Fibroblast of skin of scalp (primary cell): ENCODE measurements at regions not wholly inside any gene's neighbourhood (a gene's known extent, or its start where the extent isn't known, plus 50 kb on each side); places are given as distances from the start of the nearest gene placed in this dataset.
"Not testable (repeated sequence)": the region's sequence is repeated elsewhere in the genome, so short reads cannot be mapped to it uniquely, and the experiment has no call there.

Experiments
- DNase-seq: peaks from one replicate; pipeline ENCODE4 v3.0.0-alpha.2; 2013

DNA sequence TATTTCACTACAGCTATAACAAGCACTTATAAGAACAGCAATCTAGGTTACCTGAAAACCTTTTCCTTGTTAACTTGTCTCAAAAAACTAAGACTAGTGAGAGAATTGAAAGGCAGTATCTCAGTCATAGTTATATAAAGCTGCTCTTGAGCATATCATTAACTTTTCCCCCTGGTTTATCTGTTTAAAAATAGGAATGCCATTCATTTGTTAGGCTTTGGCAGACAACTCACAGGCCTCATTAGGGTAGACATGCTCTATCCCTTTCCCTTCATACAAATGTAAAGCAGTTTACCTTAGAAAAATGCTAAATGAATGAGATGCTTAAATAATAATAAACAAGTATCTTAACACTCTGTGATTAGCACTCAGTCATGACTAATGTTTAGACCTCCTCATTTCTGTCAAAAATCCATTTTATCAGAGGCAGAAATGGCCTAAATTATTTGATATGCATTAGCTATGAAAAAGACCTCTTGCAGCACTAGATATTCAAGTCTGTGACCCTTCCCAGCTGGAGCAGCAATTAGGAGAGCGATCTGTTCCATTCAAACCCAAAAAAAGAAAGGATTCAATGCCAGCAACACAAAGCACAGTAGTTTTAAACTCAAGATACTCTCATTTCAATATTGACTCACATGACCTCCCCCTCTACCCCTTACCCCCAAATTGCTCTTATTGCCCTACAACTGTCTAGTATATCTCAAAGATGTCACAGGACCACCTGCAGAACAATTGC lies 1578.8 kb upstream of the WWC1 start:
- DNase-seq: no peak

- DNase-seq: no peak
Observed at GRCh38 chr5:166713295-166713694, 1578.2 kb upstream of the WWC1 start.

- no peak for DNase-seq
Observed at GRCh38 chr5:166716856-166717492, 1574.5 kb upstream of the WWC1 start.

DNA sequence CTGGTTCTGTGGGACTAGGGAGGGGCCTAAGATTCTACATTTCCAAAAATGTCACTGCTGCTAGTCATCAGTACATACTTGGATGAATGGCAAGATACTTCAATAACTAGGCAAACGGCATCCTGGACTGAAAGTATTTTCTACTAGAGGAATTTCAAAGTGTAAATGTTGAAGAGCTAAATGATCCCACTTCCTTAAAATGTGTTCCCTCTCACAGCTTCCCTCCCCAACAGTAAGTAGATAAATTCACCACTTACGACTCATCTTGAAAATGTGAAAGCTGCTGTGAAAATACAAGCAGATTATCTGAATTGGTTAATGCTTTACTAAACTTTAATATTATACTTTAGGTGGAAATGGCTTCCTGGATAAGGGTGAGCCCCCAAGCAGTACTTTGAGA lies 1571.5 kb upstream of the WWC1 start:
- peak; percentile 68 for DNase-seq

DNA sequence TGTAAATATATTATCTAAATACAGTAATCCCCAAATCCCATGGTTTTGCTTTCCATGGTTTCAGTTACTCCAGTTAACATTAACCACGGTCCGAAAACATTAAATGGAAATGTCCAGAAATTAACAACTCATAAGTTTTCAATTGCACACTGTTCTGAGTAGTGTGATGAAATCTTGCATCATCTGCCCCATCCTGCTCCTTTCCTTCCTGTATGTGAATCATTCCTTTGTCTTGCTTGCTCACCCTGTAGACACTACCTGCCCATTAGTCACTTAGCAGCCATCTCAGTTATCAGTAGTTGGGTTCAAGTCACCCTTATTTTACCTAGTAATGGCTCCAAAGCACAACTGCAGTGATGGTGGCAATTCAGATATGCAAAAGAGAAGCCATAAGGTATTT lies 1568.5 kb upstream of the WWC1 start:
- DNase-seq: peak; percentile 69

- DNase-seq: no peak
Observed at GRCh38 chr5:166724284-166724683, 1567.2 kb upstream of the WWC1 start.

DNA sequence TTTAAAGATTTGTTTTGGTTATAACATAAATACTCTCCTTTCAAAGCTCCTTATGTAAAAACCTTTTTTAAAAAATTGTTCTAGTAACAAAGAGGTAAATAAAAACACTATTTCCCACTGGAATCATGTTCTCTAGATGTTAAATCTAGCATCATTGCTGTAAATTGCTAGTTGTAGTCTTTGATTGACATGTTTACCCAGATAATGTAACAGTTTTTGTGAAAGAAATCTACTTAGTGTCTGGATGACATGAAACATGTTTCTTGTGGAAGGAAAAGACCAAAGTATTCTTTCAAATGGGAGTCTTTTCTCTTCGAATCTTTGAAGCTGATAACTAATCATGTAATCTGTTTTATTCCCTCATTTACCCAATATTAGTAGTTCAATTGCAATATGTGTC lies 1565.9 kb upstream of the WWC1 start:
- DNase-seq: no peak

GRCh38 chr5:166726406-166726805 lies 1565.0 kb upstream of the WWC1 start:
- DNase-seq: no peak

DNA sequence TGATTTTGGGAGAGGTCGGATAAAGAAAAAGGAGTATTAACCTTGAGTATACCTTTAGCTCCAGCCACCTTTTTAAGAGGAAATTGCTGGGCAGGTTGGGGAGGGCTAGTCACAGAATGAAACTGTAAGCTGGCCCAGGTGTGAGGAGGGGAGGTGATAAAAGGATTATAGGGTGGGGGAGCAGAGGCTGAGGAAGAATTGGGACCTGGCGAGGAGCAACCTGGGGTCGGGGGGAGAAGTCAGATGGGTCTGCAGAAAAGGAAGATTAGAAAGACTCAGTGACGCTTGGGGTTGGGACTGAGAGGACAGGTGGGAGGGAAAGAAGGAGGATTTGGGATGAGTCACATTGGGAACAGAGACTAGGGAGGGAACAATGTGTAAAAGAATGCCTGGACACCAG lies 1548.5 kb upstream of the WWC1 start:
- DNase-seq: not testable (repeated sequence)

DNA sequence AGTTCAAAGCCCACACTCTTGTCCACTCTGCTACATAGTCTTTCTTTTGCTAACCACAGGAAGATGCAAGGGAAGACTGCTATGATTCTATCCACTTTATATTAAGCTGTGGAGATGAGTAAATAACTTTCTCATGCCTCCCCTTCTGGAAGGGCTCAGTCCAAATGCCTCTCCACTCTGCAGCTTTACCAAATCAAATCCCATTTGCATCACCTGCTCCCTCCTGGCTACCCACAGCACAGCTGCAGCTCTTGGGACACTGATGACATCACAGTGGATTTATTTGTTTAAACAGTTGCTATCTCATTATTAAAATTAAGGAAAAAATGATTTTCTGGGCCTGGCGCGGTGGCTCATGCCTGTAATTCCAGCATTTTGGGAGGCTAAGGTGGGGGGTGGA lies 1544.9 kb upstream of the WWC1 start:
- DNase-seq: no peak

DNA sequence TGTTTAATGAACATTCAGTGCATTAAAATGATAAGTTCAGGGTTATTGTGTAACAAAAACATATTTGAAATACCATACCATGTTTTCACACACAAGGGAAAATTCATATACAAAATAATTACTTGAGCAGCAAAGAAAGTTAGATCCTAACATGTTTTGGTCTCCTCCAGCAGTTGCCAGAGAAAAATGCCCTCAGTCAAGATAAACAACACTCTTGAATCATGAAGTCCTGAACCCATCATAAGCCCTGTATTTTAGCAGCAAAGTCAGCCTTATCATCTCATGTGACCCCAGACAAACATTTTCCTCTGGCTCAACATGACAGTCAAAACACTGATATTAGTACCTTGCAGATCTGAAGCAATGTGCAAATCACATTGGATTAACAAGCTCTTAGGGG lies 1541.1 kb upstream of the WWC1 start:
- no peak for DNase-seq

- no peak for DNase-seq
Observed at GRCh38 chr5:166758151-166758550, 1533.3 kb upstream of the WWC1 start.

DNA sequence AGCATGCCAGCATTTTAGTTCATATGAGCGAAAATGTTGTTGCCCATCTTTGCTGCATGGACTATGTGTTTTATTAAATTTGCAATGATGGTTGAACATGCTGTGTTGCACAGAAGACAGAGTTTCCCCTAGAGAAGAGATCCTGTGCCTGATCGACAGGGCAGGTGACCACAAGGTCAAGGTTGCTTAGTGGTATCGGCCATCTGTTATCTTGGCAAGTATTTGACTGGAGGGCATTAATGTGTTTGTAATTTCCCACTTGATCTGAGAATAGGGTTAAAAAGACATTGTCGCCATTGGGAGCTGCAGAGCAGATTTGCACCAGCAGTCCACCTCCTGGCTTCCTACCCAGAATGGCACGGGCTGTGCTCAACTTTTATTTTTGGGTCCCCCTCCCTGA lies 1523.6 kb upstream of the WWC1 start:
- no peak for DNase-seq

- no peak for DNase-seq
Observed at GRCh38 chr5:166768536-166768935, 1522.9 kb upstream of the WWC1 start.

DNA sequence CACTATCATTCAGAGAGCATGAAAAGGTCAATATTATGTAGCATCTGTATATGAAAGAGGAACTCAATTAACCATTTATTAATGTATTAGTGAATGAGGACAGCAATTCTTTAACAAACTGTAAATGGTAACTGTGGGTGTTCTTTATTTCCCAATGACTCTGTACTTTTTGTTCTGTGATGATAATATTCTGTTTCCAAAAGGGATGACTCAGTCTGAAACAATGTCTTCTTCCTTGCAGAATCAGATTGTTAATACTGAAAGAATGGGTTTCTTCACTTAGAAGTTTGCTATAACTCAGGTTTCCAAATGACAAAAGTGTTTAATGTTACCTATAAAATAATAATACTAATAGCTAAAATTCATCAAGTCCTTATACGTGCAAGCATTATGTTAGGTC lies 1518.7 kb upstream of the WWC1 start:
- peak; percentile 34 for DNase-seq

- DNase-seq: no peak
Observed at GRCh38 chr5:166781737-166782136, 1509.7 kb upstream of the WWC1 start.

GRCh38 chr5:166784545-166785078 lies 1506.8 kb upstream of the WWC1 start:
- no peak for DNase-seq

DNA sequence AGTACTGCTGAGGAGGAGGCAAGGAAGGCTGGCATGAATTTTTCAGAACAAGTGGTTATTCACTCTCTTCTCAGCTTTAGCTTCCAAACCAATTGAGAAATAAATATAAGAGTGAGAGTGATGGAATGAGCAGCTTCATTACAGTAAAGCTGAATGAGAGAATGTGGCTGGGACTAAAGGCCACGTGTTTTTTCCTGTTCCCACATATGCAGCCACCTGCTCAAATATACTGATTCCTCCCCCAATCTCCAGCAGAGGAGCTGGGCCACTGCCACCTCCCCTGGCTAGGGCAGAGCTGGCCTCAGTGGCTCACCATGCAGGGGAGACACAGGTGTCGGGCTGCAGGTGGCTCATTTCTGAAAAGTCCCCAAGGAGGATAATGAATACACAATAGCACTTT lies 1505.3 kb upstream of the WWC1 start:
- DNase-seq: no peak

- no peak for DNase-seq
Observed at GRCh38 chr5:166786889-166787288, 1504.6 kb upstream of the WWC1 start.

GRCh38 chr5:166788050-166788449 lies 1503.4 kb upstream of the WWC1 start:
- no peak for DNase-seq

DNA sequence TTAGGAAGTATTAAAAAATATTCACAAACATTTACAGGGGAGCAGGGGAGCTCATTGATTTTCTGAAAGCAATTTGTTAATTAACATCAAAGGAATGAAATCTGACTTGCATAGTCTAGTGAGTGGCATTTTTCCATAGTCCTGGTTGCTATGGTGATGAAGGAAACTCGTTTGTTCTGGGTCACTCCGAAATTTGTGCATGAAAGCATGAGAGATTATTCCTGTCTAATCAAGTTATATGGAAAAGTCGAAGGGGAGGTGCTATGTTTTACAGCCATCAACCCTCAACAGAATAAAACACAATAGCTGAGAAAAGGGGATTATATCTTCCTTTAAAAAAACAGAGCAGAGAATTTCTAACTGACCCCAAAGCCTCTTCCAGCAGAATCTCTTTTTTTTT lies 1495.7 kb upstream of the WWC1 start:
- DNase-seq: no peak

DNA sequence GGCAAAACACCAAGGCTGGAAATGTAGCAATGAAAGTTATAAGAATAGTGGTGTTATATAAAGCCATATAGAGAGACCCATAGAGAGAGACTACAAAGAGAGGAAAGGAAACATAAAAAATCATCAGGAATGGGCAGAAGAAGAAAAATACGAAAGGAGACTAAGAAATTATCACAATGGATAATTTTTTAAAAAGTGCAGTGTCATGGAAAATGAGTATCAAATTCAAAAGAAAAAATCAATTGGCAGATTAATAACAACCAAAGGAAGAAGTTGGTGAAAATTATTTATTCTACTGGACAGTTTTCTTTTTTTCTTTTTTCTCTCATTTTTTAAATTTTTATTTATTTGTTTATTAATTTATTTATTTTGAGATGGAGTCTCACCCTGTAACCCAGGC lies 1488.4 kb upstream of the WWC1 start:
- DNase-seq: no peak

- not testable (repeated sequence) for DNase-seq
Observed at GRCh38 chr5:166804223-166804622, 1487.2 kb upstream of the WWC1 start.

DNA sequence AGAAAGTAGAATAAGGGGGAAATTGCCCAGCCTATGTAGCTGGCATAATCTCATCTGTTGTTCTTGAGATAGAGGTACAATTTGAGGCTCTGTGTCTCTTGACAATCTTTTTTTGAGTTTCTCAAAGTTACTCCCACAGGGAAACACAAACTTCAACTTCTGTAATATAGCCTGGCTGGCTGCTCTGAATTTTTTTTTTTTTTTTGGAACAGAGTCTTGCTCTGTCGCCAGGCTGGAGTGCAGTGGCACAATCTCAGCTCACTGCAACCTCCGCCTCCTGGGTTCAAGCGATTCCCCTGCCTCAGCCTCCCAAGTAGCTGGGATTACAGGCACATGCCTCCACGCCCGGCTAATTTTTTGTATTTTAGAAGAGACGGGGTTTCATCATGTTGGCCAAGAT lies 1486.8 kb upstream of the WWC1 start:
- not testable (repeated sequence) for DNase-seq
